ENCODE measurements at regions not wholly inside any gene's neighbourhood (a gene's known extent, or its start where the extent isn't known, plus 50 kb on each side); places are given as distances from the start of the nearest gene placed in this dataset.

GRCh38 chr9:28410411-28410810 is 837.1 kb upstream of the C9orf72 start:
- CTCF ChIA-PET = no interaction called here
- no peak for TF ChIP-seq CTCF (conservative IDR thresholded peaks at IDR 0.05; ENCODE audit: low read depth)
- no peak overlapping the region for H3K27ac ChIP-seq
- POLR2A ChIA-PET (ENCODE audit: low non-redundant PET) = no interaction called here
- DNase-seq (ENCODE audit: low spot score) = no peak

GRCh38 chr9:28413471-28413870 is 840.2 kb upstream of the C9orf72 start:
- no peak for DNase-seq (ENCODE audit: low spot score)
- TF ChIP-seq CTCF (conservative IDR thresholded peaks at IDR 0.05; ENCODE audit: low read depth) = no peak
- ChIA-PET CTCF (interaction anchor here (0.6 kb wide), 1 partner anchor 25 kb away, joined by 3 read pairs; no protein-coding TSS in a partner anchor), POLR2A (ENCODE audit: low non-redundant PET) (no interaction called here)
- H3K27ac ChIP-seq = no peak overlapping the region

GRCh38 chr9:28423255-28423654 is 850.0 kb upstream of the C9orf72 start:
- no peak overlapping the region for H3K27ac ChIP-seq
- no peak for TF ChIP-seq CTCF (conservative IDR thresholded peaks at IDR 0.05; ENCODE audit: low read depth)
- CTCF ChIA-PET = interaction anchor here (0.6 kb wide), 2 partner anchors 24 to 297 kb away, joined by 3 read pairs; no protein-coding TSS in a partner anchor
- DNase-seq (ENCODE audit: low spot score) = no peak
- POLR2A ChIA-PET (ENCODE audit: low non-redundant PET) = no interaction called here

- no peak for DNase-seq (ENCODE audit: low spot score)
- POLR2A ChIA-PET (ENCODE audit: low non-redundant PET) = no interaction called here
These were observed 862.2 kb upstream of the C9orf72 start for GRCh38 chr9:28435456-28435855.

GRCh38 chr9:28439688-28440087 is 866.4 kb upstream of the C9orf72 start:
- no peak for TF ChIP-seq CTCF (conservative IDR thresholded peaks at IDR 0.05; ENCODE audit: low read depth)
- CTCF ChIA-PET = no interaction called here
- H3K27ac ChIP-seq = no peak overlapping the region
- POLR2A ChIA-PET (ENCODE audit: low non-redundant PET) = no interaction called here
- DNase-seq (ENCODE audit: low spot score) = peak; percentile 15

More at GRCh38 chr9:28435456-28435855, 862.2 kb upstream of the C9orf72 start:
- no peak overlapping the region for H3K27ac ChIP-seq
- no peak for TF ChIP-seq CTCF (conservative IDR thresholded peaks at IDR 0.05; ENCODE audit: low read depth)
- CTCF ChIA-PET = interaction anchor here (0.6 kb wide), 1 partner anchor 168 kb away, joined by 3 read pairs; no protein-coding TSS in a partner anchor

- no peak for DNase-seq (ENCODE audit: low spot score)
- CTCF ChIA-PET = no interaction called here
- POLR2A ChIA-PET (ENCODE audit: low non-redundant PET) = no interaction called here
- no peak overlapping the region for H3K27ac ChIP-seq
- no peak for TF ChIP-seq CTCF (conservative IDR thresholded peaks at IDR 0.05; ENCODE audit: low read depth)
These were observed 870.2 kb upstream of the C9orf72 start for GRCh38 chr9:28443461-28443860.

- ChIA-PET CTCF (no interaction called here), POLR2A (ENCODE audit: low non-redundant PET) (no interaction called here)
- DNase-seq (ENCODE audit: low spot score) = no peak
- TF ChIP-seq CTCF (conservative IDR thresholded peaks at IDR 0.05; ENCODE audit: low read depth) = no peak
- no peak overlapping the region for H3K27ac ChIP-seq
These were observed 871.4 kb upstream of the C9orf72 start for GRCh38 chr9:28444637-28445036.

All from RWPE1 (cell line).